ENCODE measurements at regions not wholly inside any gene's neighbourhood (a gene's known extent, or its start where the extent isn't known, plus 50 kb on each side); places are given as distances from the start of the nearest gene placed in this dataset.

DNA sequence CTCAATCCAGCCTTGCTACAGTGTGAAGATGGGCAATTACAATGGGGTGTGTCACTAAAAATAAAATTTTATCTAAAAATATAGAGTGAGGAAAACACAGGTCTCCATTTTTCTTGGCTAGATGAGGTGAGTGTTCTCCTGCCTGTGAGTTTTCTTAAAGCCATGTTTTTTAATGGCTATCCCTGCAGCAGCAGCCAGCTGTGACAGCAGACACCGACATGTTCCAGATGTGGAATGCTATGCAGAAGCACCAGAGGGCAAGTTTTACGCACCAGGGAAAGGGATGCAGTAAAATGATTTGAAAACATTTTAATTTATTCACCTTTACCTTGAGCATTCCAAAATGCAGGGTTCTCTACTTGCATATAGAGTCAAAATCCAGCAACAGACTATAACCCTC, 577.0 kb upstream of the STXBP6 start:
- no peak for TF ChIP-seq CTCF (IDR thresholded peaks at IDR 0.05)
- DNase-seq, result no peak
- intact Hi-C loops (cut with DNase I, micrococcal nuclease), result no loop called here
- H3K27me3 ChIP-seq (ENCODE audit: control insufficient read depth in 1 of 2, insufficient read depth in 2 of 2, low read length in 2 of 2), result no peaks in the 10 kb centered on the region
- no peaks in the 10 kb centered on the region for H3K27me3 Mint-ChIP-seq
- no peak for ATAC-seq (ENCODE audit: poor library complexity)
- H3K27ac Mint-ChIP-seq, result no peak overlapping the region
- no peaks in the 10 kb centered on the region for H3K9me3 ChIP-seq (ENCODE audit: control insufficient read depth in 1 of 2, insufficient read depth in 1 of 2, low read length in 2 of 2)
- H3K4me3 Mint-ChIP-seq, result no peak overlapping the region
- peaks cover 15% of the 10 kb centered on the region for H3K9me3 Mint-ChIP-seq
- CTCF ChIA-PET, result no interaction called here
- no peaks in the 10 kb centered on the region for H3K4me1 ChIP-seq (ENCODE audit: insufficient read depth, low read length)
- H3K36me3 Mint-ChIP-seq (ENCODE audit: low read depth), result no peaks in the 10 kb centered on the region
- H3K27ac ChIP-seq (ENCODE audit: low read depth in 1 of 2, low read length in 2 of 2), result no peak overlapping the region
- no peaks in the 10 kb centered on the region for H3K36me3 ChIP-seq (ENCODE audit: insufficient read depth, low read length)
- no peaks in the 10 kb centered on the region for H3K4me1 Mint-ChIP-seq (ENCODE audit: low read depth)
- POLR2A ChIA-PET, result no interaction called here
- H3K4me3 ChIP-seq (ENCODE audit: low read length), result no peak overlapping the region

DNA sequence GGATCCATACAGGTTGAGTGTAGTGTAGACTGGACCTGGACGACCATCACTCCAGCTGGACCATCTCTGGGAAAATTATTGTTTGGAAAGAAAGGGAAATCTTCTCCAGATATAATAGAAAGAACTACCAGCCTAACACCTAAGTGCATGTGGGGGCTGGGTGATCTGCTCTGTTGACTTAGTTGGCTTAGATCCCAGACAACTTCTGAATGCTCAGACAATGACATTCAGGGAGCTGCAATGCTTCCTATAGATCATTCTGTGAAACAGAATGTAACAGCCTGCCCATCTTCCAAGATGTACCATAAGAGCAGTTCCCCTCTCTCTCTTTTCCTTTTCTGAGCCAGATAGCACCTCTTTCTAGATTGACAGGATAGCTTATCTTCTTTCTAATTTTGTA, 572.8 kb upstream of the STXBP6 start:
- Mint-ChIP-seq H3K9me3 (peaks cover 20% of the 10 kb centered on the region), H3K36me3 (ENCODE audit: low read depth) (no peaks in the 10 kb centered on the region), H3K4me3 (no peak overlapping the region), H3K27me3 (no peaks in the 10 kb centered on the region), H3K4me1 (ENCODE audit: low read depth) (no peaks in the 10 kb centered on the region), H3K27ac (no peak overlapping the region)
- Histone ChIP-seq H3K27me3 (ENCODE audit: control insufficient read depth in 1 of 2, insufficient read depth in 2 of 2, low read length in 2 of 2) (no peaks in the 10 kb centered on the region), H3K27ac (ENCODE audit: low read depth in 1 of 2, low read length in 2 of 2) (no peak overlapping the region), H3K4me1 (ENCODE audit: insufficient read depth, low read length) (no peaks in the 10 kb centered on the region), H3K4me3 (ENCODE audit: low read length) (no peak overlapping the region), H3K9me3 (ENCODE audit: control insufficient read depth in 1 of 2, insufficient read depth in 1 of 2, low read length in 2 of 2) (peaks cover 3 to 7% of the 10 kb centered on the region in 2 experiments), H3K36me3 (ENCODE audit: insufficient read depth, low read length) (no peaks in the 10 kb centered on the region)
- ChIA-PET POLR2A (no interaction called here), CTCF (no interaction called here)
- intact Hi-C loops (cut with DNase I, micrococcal nuclease), result no loop called here
- no peak for ATAC-seq (ENCODE audit: poor library complexity)
- DNase-seq, result no peak
- no peak for TF ChIP-seq CTCF (IDR thresholded peaks at IDR 0.05)

DNA sequence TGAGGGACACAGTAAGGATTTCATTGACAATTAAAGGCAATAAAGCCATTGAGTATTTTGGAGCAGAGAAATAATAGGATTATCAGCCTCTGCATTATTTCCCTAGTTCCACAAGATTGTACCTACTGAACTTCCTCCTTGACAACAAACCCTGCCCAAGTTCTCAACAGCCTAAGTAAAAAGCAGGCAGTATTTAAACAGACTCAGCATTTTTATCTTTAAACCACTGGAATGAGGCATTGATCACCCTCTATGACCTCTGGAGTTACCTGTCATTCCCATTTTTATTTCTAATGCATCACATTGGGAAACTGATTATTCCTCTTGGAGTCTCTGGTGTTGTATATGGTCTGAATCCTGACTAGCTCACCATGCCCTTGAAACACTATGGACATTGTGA, 570.6 kb upstream of the STXBP6 start:
- CTCF ChIA-PET, result no interaction called here
- Histone ChIP-seq H3K36me3 (ENCODE audit: insufficient read depth, low read length) (no peaks in the 10 kb centered on the region), H3K27ac (ENCODE audit: low read depth in 1 of 2, low read length in 2 of 2) (no peak overlapping the region), H3K9me3 (ENCODE audit: control insufficient read depth in 1 of 2, insufficient read depth in 1 of 2, low read length in 2 of 2) (peaks cover 8 to 20% of the 10 kb centered on the region in 2 experiments), H3K4me3 (ENCODE audit: low read length) (no peak overlapping the region), H3K4me1 (ENCODE audit: insufficient read depth, low read length) (no peaks in the 10 kb centered on the region), H3K27me3 (ENCODE audit: control insufficient read depth in 1 of 2, insufficient read depth in 2 of 2, low read length in 2 of 2) (no peaks in the 10 kb centered on the region)
- no peak for TF ChIP-seq CTCF (IDR thresholded peaks at IDR 0.05)
- Mint-ChIP-seq H3K4me3 (no peak overlapping the region), H3K9me3 (peaks cover 25% of the 10 kb centered on the region), H3K27me3 (no peaks in the 10 kb centered on the region), H3K4me1 (ENCODE audit: low read depth) (no peaks in the 10 kb centered on the region), H3K36me3 (ENCODE audit: low read depth) (no peaks in the 10 kb centered on the region), H3K27ac (no peak overlapping the region)
- DNase-seq (no peak), ATAC-seq (ENCODE audit: poor library complexity) (no peak)
- POLR2A ChIA-PET, result no interaction called here
- intact Hi-C loops (cut with DNase I, micrococcal nuclease), result no loop called here

Measured in CD4-positive, alpha-beta T cell (primary cell).